CD14-positive monocyte (primary cell): ENCODE measurements at regions not wholly inside any gene's neighbourhood (a gene's known extent, or its start where the extent isn't known, plus 50 kb on each side); places are given as distances from the start of the nearest gene placed in this dataset.

ENCODE experiments used
- DNase-seq, 3 donors: peaks; one replicate each; pipeline ENCODE4 v3.0.0-alpha.2; 2011 to 2022
- H2AFZ ChIP-seq: 2 replicates; pipeline ENCODE4 v1.6.0; 2012; ENCODE audit warnings: mild to moderate bottlenecking, low read depth, low read length, inconsistent platforms; ENCODE audit not compliant: insufficient read depth, poor library complexity, severe bottlenecking
- H3K27ac ChIP-seq, 2 donors: 1 replicate in 1 of 2; 2 replicates in 1 of 2; pipeline ENCODE4 v1.5.1; 2012 to 2013; ENCODE audit warnings: low read length in 2 of 2, control low read depth in 1 of 2, inconsistent platforms in 1 of 2, low read depth in 1 of 2, mild to moderate bottlenecking in 1 of 2
- H3K27me3 ChIP-seq, 2 donors: one replicate each; pipeline versions ENCODE4 v1.6.0 to v1.6.1; 2011 to 2013; ENCODE audit warnings: low read length in 2 of 2; ENCODE audit not compliant: control insufficient read depth in 2 of 2, insufficient read depth in 2 of 2
- H3K36me3 ChIP-seq, 2 donors: replicated peaks in 1 of 2; 1 replicate in 1 of 2; 2 replicates in 1 of 2; pipeline versions ENCODE4 v1.5.1 to v1.6.1; 2012 to 2013; ENCODE audit warnings: low read length in 2 of 2, control low read depth in 1 of 2, inconsistent platforms in 1 of 2, mild to moderate bottlenecking in 1 of 2; ENCODE audit not compliant: insufficient read depth in 2 of 2, control insufficient read depth in 1 of 2
- H3K4me1 ChIP-seq, 2 donors: 1 replicate in 1 of 2; 2 replicates in 1 of 2; pipeline versions ENCODE4 v1.5.1 to v1.6.1; 2012 to 2013; ENCODE audit warnings: low read length in 2 of 2, control low read depth in 1 of 2, inconsistent platforms in 1 of 2, mild to moderate bottlenecking in 1 of 2, moderate library complexity in 1 of 2; ENCODE audit not compliant: insufficient read depth in 2 of 2, control insufficient read depth in 1 of 2
- H3K4me2 ChIP-seq: replicated peaks from 2 replicates; pipeline ENCODE3; 2012; ENCODE audit warnings: low read length, moderate library complexity, mild to moderate bottlenecking; ENCODE audit not compliant: poor library complexity, severe bottlenecking; ENCODE audit errors: extremely low read depth
- H3K4me3 ChIP-seq, 3 experiments: fragments of 200-600 bp in 1 of 3; sonication (generic) in 1 of 3; replicated peaks in 1 of 3; 1 replicate in 2 of 3; 2 replicates in 1 of 3; pipeline ENCODE4 v1.5.1; 2011 to 2013; ENCODE audit warnings: low read length in 3 of 3, mild to moderate bottlenecking in 3 of 3, control low read depth in 2 of 3, low read depth in 2 of 3, inconsistent platforms in 1 of 3, moderate library complexity in 1 of 3
- H3K79me2 ChIP-seq: 2 replicates; pipeline ENCODE4 v1.6.0; 2012; ENCODE audit warnings: mild to moderate bottlenecking, control low read depth, inconsistent platforms, low read length, moderate library complexity; ENCODE audit not compliant: insufficient read depth
- H3K9ac ChIP-seq: 2 replicates; pipeline ENCODE4 v1.6.0; 2017; ENCODE audit warnings: low read length, mild to moderate bottlenecking; ENCODE audit not compliant: insufficient read depth, poor library complexity, severe bottlenecking
- H3K9me3 ChIP-seq, 2 donors: replicated peaks in 1 of 2; 1 replicate in 1 of 2; 2 replicates in 1 of 2; pipeline versions ENCODE4 v1.5.1 to v1.6.1; 2012 to 2013; ENCODE audit warnings: low read length in 2 of 2, control low read depth in 1 of 2; ENCODE audit not compliant: control insufficient read depth in 1 of 2, insufficient read depth in 1 of 2
- H4K20me1 ChIP-seq: 2 replicates; pipeline ENCODE4 v1.6.0; 2012; ENCODE audit warnings: mild to moderate bottlenecking, low read length, control low read depth, moderate library complexity; ENCODE audit not compliant: insufficient read depth
- H3K27ac Mint-ChIP-seq, 7 donors: one replicate each; pipeline ENCODE4 v1.8.0; 2020; ENCODE audit warnings: mild to moderate bottlenecking in 7 of 7, mixed read lengths in 7 of 7, moderate library complexity in 6 of 7, inconsistent platforms in 2 of 7
- H3K27me3 Mint-ChIP-seq, 3 donors: one replicate each; pipeline ENCODE4 v1.8.0; 2021 to 2022; ENCODE audit warnings: low read depth in 3 of 3, mild to moderate bottlenecking in 3 of 3, mixed read lengths in 3 of 3, moderate library complexity in 3 of 3, inconsistent platforms in 1 of 3
- H3K36me3 Mint-ChIP-seq, 2 donors: one replicate each; pipeline ENCODE4 v1.8.0; 2020; ENCODE audit warnings: mixed read lengths in 2 of 2, inconsistent platforms in 1 of 2, mild to moderate bottlenecking in 1 of 2
- H3K4me1 Mint-ChIP-seq: one replicate; pipeline ENCODE4 v1.8.0; 2020; ENCODE audit warnings: mild to moderate bottlenecking, mixed read lengths
- H3K4me3 Mint-ChIP-seq, 2 donors: one replicate each; pipeline ENCODE4 v1.8.0; 2020; ENCODE audit warnings: mild to moderate bottlenecking in 2 of 2, mixed read lengths in 2 of 2, moderate library complexity in 1 of 2
- H3K9me3 Mint-ChIP-seq, 7 donors: one replicate each; pipeline ENCODE4 v1.8.0; 2020 to 2022; ENCODE audit warnings: mixed read lengths in 7 of 7, mild to moderate bottlenecking in 6 of 7, moderate library complexity in 6 of 7, inconsistent platforms in 2 of 7
- CTCF ChIP-seq: fragments of 200-600 bp; IDR thresholded peaks from one replicate; pipeline ENCODE4 v1.8.0; 2022; ENCODE audit warnings: antibody characterized with exemption, mild to moderate bottlenecking
- WGBS: methylation state at CpG from one replicate; pipeline ENCODE4 v1.1.5; 2013; ENCODE audit warnings: missing lambda C conversion rate; ENCODE audit not compliant: insufficient coverage; 5-methylcytosine and 5-hydroxymethylcytosine counted together
- intact Hi-C, 2 donors: fragments of 100-400 bp; cut with micrococcal nuclease; formaldehyde crosslinking; loops; one replicate each; pipeline versions ENCODE4 v1.15.0 to v1.15.1; 2023

GRCh38 chr12:59404109-59404650 is 191.6 kb upstream of the SLC16A7 start:
- Mint-ChIP-seq H3K36me3 (no peaks in the 10 kb centered on the region), H3K27me3 (no peaks in the 10 kb centered on the region), H3K27ac (no peak overlapping the region), H3K4me3 (no peak overlapping the region), H3K9me3 (peaks cover 0 to 2% (median 0%) of the 10 kb centered on the region in 7 donors), H3K4me1 (peaks cover 11% of the 10 kb centered on the region)
- Histone ChIP-seq H3K9me3 (no peaks in the 10 kb centered on the region), H3K4me3 (no peak overlapping the region), H3K9ac (no peak overlapping the region), H3K79me2 (no peaks in the 10 kb centered on the region), H2AFZ (no peak overlapping the region), H3K4me1 (peaks cover 3% of the 10 kb centered on the region in 2 donors), H3K4me2 (no peak overlapping the region), H4K20me1 (no peaks in the 10 kb centered on the region), H3K27ac (no peak overlapping the region), H3K27me3 (no peaks in the 10 kb centered on the region), H3K36me3 (no peaks in the 10 kb centered on the region)
- TF ChIP-seq CTCF: no peak
- no peak for DNase-seq
- intact Hi-C loops: loop anchor here in 1 of 2 donors (10.0 kb wide), 1 partner anchor 431 kb away; no protein-coding TSS in a partner anchor

GRCh38 chr12:59403259-59403932 is 192.4 kb upstream of the SLC16A7 start:
- peak; percentile 88 for TF ChIP-seq CTCF
- Histone ChIP-seq H3K4me1 (peaks cover 3% of the 10 kb centered on the region in 2 donors), H3K9ac (no peak overlapping the region), H3K27ac (no peak overlapping the region), H2AFZ (peak overlapping the region; percentile 37), H4K20me1 (no peaks in the 10 kb centered on the region), H3K27me3 (no peaks in the 10 kb centered on the region), H3K36me3 (no peaks in the 10 kb centered on the region), H3K4me2 (no peak overlapping the region), H3K4me3 (no peak overlapping the region), H3K9me3 (no peaks in the 10 kb centered on the region), H3K79me2 (no peaks in the 10 kb centered on the region)
- Mint-ChIP-seq H3K9me3 (peaks cover 0 to 2% (median 0%) of the 10 kb centered on the region in 7 donors), H3K27ac (no peak overlapping the region), H3K27me3 (no peaks in the 10 kb centered on the region), H3K4me3 (peak overlapping the region in 1 of 2 donors; percentile 61), H3K36me3 (no peaks in the 10 kb centered on the region), H3K4me1 (peaks cover 11% of the 10 kb centered on the region)
- DNase-seq: peak; percentile 25 to 51 (median 50)
- intact Hi-C loops: loop anchor here in 1 of 2 donors (10.0 kb wide), 1 partner anchor 431 kb away; no protein-coding TSS in a partner anchor
- WGBS: no CpG with 5 or more reads among the region's 3 CpGs
